Neural progenitor cell (in vitro differentiated cells): ENCODE measurements at regions not wholly inside any gene's neighbourhood (a gene's known extent, or its start where the extent isn't known, plus 50 kb on each side); places are given as distances from the start of the nearest gene placed in this dataset.

ENCODE experiments used
- EZH2 ChIP-seq: fragments of 200-600 bp; sonication (generic); IDR thresholded peaks from 2 replicates; pipeline ENCODE4 v1.6.1; 2017; ENCODE audit warnings: antibody characterized with exemption, mild to moderate bottlenecking, moderate library complexity
- EZH2phosphoT487 ChIP-seq: fragments of 200-600 bp; sonication (generic); IDR thresholded peaks from 2 replicates; pipeline ENCODE4 v1.6.1; 2017; ENCODE audit warnings: antibody characterized with exemption
- TF ChIP-seq, protein P1 (sequence below): fragments of 200-600 bp; sonication (generic); IDR thresholded peaks from 2 replicates; pipeline ENCODE4 v1.5.1; 2017; ENCODE audit warnings: antibody characterized with exemption, mild to moderate bottlenecking

DNA sequence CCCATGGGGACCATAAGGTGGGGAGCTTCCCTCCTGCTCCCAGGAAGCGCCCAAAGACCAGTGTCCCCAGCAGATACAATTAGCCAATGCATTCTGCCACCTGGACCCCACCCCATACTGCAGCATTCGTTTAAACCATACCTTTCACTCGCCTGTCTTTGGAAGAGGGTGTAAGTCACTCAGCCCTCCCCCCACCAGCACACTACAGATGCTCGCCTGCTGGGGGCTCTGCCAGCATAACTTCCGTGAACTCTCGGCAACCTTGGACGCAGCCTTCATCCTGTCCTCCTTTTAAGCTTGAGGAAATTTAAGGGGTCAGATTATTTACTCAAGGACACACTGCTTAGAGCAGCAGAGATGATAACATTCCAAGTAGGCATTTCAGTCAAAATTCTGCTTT is 94.4 kb upstream of the NAA20 start:
- TF ChIP-seq EZH2 (no peak), EZH2phosphoT487 (no peak)
- TF ChIP-seq, protein P1, sequence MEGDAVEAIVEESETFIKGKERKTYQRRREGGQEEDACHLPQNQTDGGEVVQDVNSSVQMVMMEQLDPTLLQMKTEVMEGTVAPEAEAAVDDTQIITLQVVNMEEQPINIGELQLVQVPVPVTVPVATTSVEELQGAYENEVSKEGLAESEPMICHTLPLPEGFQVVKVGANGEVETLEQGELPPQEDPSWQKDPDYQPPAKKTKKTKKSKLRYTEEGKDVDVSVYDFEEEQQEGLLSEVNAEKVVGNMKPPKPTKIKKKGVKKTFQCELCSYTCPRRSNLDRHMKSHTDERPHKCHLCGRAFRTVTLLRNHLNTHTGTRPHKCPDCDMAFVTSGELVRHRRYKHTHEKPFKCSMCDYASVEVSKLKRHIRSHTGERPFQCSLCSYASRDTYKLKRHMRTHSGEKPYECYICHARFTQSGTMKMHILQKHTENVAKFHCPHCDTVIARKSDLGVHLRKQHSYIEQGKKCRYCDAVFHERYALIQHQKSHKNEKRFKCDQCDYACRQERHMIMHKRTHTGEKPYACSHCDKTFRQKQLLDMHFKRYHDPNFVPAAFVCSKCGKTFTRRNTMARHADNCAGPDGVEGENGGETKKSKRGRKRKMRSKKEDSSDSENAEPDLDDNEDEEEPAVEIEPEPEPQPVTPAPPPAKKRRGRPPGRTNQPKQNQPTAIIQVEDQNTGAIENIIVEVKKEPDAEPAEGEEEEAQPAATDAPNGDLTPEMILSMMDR, result no peak
